HepG2 (cell line): ENCODE measurements at regions not wholly inside any gene's neighbourhood (a gene's known extent, or its start where the extent isn't known, plus 50 kb on each side); places are given as distances from the start of the nearest gene placed in this dataset.

ENCODE experiments used
- ATAC-seq: fragments of 200-7000 bp; cut with Tn5 transposase; 3 replicates; pipeline ENCODE4 v1.9.1; 2020; ENCODE audit warnings: mild to moderate bottlenecking, moderate library complexity
- BruUV-seq: library from RNA; stranded (reverse); fragments of 400-500 nt; replicated peaks from 2 replicates; lab custom pipeline; 2021; lab: Mats Ljungman, UMichigan
- CTCF ChIA-PET: fragments of 300-600 bp; formaldehyde crosslinking; extraction: SDS; loops from one replicate; lab custom pipeline; 2021; ENCODE audit warnings: low total read pairs, inconsistent platforms, low intra/inter-chr PET ratio; lab: Yijun Ruan, JAX
- POLR2A ChIA-PET: fragments of 350-600 bp; sonication (Branson Sonifier 250); formaldehyde crosslinking; loops from one replicate; lab custom pipeline; 2020; ENCODE audit warnings: antibody characterized with exemption, inconsistent platforms; lab: Yijun Ruan, JAX
- DNase-seq: peaks from one replicate; pipeline ENCODE4 v3.0.0-alpha.2; 2015; ENCODE audit warnings: low spot score
- FAIRE-seq: peaks from 3 replicates; lab custom pipeline; 2011; peaks lifted over from hg19 to GRCh38; lab: Jason Lieb, UNC
- H2AFZ ChIP-seq: one replicate; pipeline ENCODE4 v1.6.1; 2011; ENCODE audit warnings: low read length, inconsistent platforms
- H3K27ac ChIP-seq: fragments of 300-600 bp; 3 replicates; pipeline ENCODE4 v1.8.0; 2011; ENCODE audit warnings: mixed run types, mild to moderate bottlenecking, mixed read lengths, low read length, inconsistent platforms; ENCODE audit not compliant: insufficient read depth; ENCODE audit errors: extremely low read length
- H3K27me3 ChIP-seq, 2 experiments: fragments of 200-600 bp in 1 of 2; 2 replicates in 1 of 2; 3 replicates in 1 of 2; pipeline versions ENCODE4 v1.6.0 to v1.8.0; 2011; ENCODE audit warnings: low read length in 2 of 2, mild to moderate bottlenecking in 2 of 2, moderate library complexity in 2 of 2, inconsistent platforms in 1 of 2; ENCODE audit not compliant: insufficient read depth in 2 of 2, control insufficient read depth in 1 of 2
- H3K36me3 ChIP-seq, 2 experiments: fragments of 200-600 bp in 1 of 2; replicated peaks in 1 of 2; 2 replicates in 1 of 2; 3 replicates in 1 of 2; pipeline versions ENCODE4 v1.5.1 to v1.8.0; 2011; ENCODE audit warnings: low read length in 2 of 2, inconsistent platforms in 1 of 2; ENCODE audit not compliant: insufficient read depth in 2 of 2, control insufficient read depth in 1 of 2
- H3K4me1 ChIP-seq: 2 replicates; pipeline ENCODE4 v1.5.1; 2012; ENCODE audit warnings: low read length, inconsistent platforms; ENCODE audit not compliant: insufficient read depth
- H3K4me2 ChIP-seq: 2 replicates; pipeline ENCODE4 v1.6.0; 2011; ENCODE audit warnings: low read depth, low read length, inconsistent platforms
- H3K4me3 ChIP-seq, 3 experiments: fragments of 200-600 bp in 1 of 3; sonication (generic), shearing (Covaris generic) in 1 of 3; replicated peaks in 1 of 3; 2 replicates each; pipeline ENCODE4 v1.5.1; 2011 to 2016; ENCODE audit warnings: low read length in 3 of 3, inconsistent platforms in 2 of 3, low read depth in 2 of 3, mild to moderate bottlenecking in 2 of 3, control low read depth in 1 of 3, mixed read lengths in 1 of 3; ENCODE audit not compliant: insufficient read depth in 1 of 3
- H3K79me2 ChIP-seq: one replicate; pipeline ENCODE4 v1.6.1; 2011; ENCODE audit warnings: low read length, inconsistent platforms; ENCODE audit not compliant: insufficient read depth
- H3K9ac ChIP-seq: 2 replicates; pipeline ENCODE4 v1.6.0; 2011; ENCODE audit warnings: mild to moderate bottlenecking, low read depth, low read length, inconsistent platforms; ENCODE audit not compliant: insufficient read depth
- H3K9me3 ChIP-seq: 2 replicates; pipeline ENCODE4 v1.5.1; 2012; ENCODE audit warnings: mild to moderate bottlenecking, low read length
- H4K20me1 ChIP-seq: 2 replicates; pipeline ENCODE4 v1.6.0; 2011; ENCODE audit warnings: inconsistent platforms, mild to moderate bottlenecking, low read length, moderate library complexity; ENCODE audit not compliant: insufficient read depth
- BRD4 ChIP-seq: sonication (generic); formaldehyde crosslinking; IDR thresholded peaks from 2 replicates; pipeline ENCODE4 v1.4.0; 2020; ENCODE audit warnings: missing genetic modification reagents
- NFATC3 ChIP-seq: sonication (generic); formaldehyde crosslinking; IDR thresholded peaks from 2 replicates; pipeline ENCODE4 v1.5.1; 2020; ENCODE audit warnings: mild to moderate bottlenecking, missing genetic modification reagents
- SMC3 ChIP-seq: IDR thresholded peaks from 2 replicates; pipeline ENCODE4 v1.6.1; 2011; ENCODE audit warnings: low read length, improper control_type of control experiment
- ZBTB26 ChIP-seq: IDR thresholded peaks from 2 replicates; pipeline ENCODE4 v1.6.1; 2016; ENCODE audit warnings: missing compliant biosample characterization, missing genetic modification reagents, borderline replicate concordance
- ZBTB43 ChIP-seq: sonication (generic); formaldehyde crosslinking; conservative IDR thresholded peaks from 2 replicates; pipeline ENCODE4 v1.4.0; 2020; ENCODE audit warnings: missing genetic modification reagents
- ZNF446 ChIP-seq: sonication (generic); formaldehyde crosslinking; IDR thresholded peaks from 2 replicates; pipeline ENCODE4 v1.5.0; 2020; ENCODE audit warnings: mild to moderate bottlenecking, missing genetic modification reagents
- ZNF543 ChIP-seq: sonication (generic); formaldehyde crosslinking; IDR thresholded peaks from 2 replicates; pipeline ENCODE4 v1.4.0; 2020; ENCODE audit warnings: mild to moderate bottlenecking, missing genetic modification reagents
- WGBS: methylation state at CpG from one replicate; pipeline ENCODE4 v1.1.6; 2017; ENCODE audit warnings: low lambda C conversion rate; 5-methylcytosine and 5-hydroxymethylcytosine counted together
- in situ Hi-C: cut with HindIII; loops from 2 replicates; pipeline ENCODE4 v1.10.0; 2017; ENCODE audit warnings: low pct_unique_long_range_greater_than_20kb; ENCODE audit not compliant: extremely low pct_ligation_motif_present
- intact Hi-C: fragments of 100-400 bp; cut with micrococcal nuclease; formaldehyde crosslinking; loops from one replicate; pipeline ENCODE4 v1.10.0; 2022; ENCODE audit not compliant: unreplicated experiment

- CTCF ChIA-PET = no interaction called here
- no peaks in the 10 kb centered on the region for H3K4me1 ChIP-seq
- no TSS peak for BruUV-seq
- 0 out of 5 replicates have a peak, but pooled peaks cover 0 to 7% of the 10 kb centered on the region in 2 experiments for H3K27me3 ChIP-seq
- H3K36me3 ChIP-seq = no peaks in the 10 kb centered on the region
- H3K9ac ChIP-seq = no peak overlapping the region
- intact Hi-C loops = no loop called here
- FAIRE-seq = no peak
- H3K4me2 ChIP-seq = no peak overlapping the region
- H3K27ac ChIP-seq = no peak overlapping the region
- no peaks in the 10 kb centered on the region for H3K79me2 ChIP-seq
- DNase-seq = no peak
- H3K9me3 ChIP-seq = no peaks in the 10 kb centered on the region
- ATAC-seq = no peak
- POLR2A ChIA-PET = no interaction called here
- H2AFZ ChIP-seq = no peak overlapping the region
- TF ChIP-seq ZNF446 (CRISPR knock-in tag) (no peak), ZBTB43 (CRISPR knock-in tag) (no peak), ZBTB26 (CRISPR knock-in tag) (no peak), NFATC3 (CRISPR knock-in tag) (no peak), ZNF543 (CRISPR knock-in tag) (no peak)
- TF ChIP-seq, all 625 proteins: peak for 0
- Histone ChIP-seq H4K20me1 (no peaks in the 10 kb centered on the region), H3K4me3 (no peak overlapping the region)
- WGBS = 0% methylated on average over 4 of the region's 4 CpGs
- in situ Hi-C loops = no loop called here
Measured at GRCh38 chr17:71855010-71855409, 265.8 kb upstream of the SOX9 start.

- POLR2A ChIA-PET = no interaction called here
- TF ChIP-seq SMC3 (no peak), BRD4 (no peak)
- TF ChIP-seq, all 625 proteins: peak for 0
- Histone ChIP-seq H3K4me2 (no peak overlapping the region), H3K4me3 (no peak overlapping the region), H3K27me3 (0 out of 5 replicates have a peak, but pooled peaks cover 0 to 3% of the 10 kb centered on the region in 2 experiments), H3K36me3 (no peaks in the 10 kb centered on the region), H3K4me1 (no peaks in the 10 kb centered on the region), H3K9ac (no peak overlapping the region), H2AFZ (no peak overlapping the region), H4K20me1 (no peaks in the 10 kb centered on the region), H3K27ac (no peak overlapping the region), H3K9me3 (no peaks in the 10 kb centered on the region), H3K79me2 (no peaks in the 10 kb centered on the region)
- CTCF ChIA-PET = no interaction called here
- ATAC-seq = no peak
- 3% methylated on average over 2 of the region's 2 CpGs for WGBS
- FAIRE-seq = no peak
- intact Hi-C loops = no loop called here
- in situ Hi-C loops = no loop called here
- BruUV-seq = no TSS peak
- DNase-seq = no peak
Measured at GRCh38 chr17:71864755-71865154, 256.1 kb upstream of the SOX9 start.
